HG03342 (cell line): ENCODE measurements at regions not wholly inside any gene's neighbourhood (a gene's known extent, or its start where the extent isn't known, plus 50 kb on each side); places are given as distances from the start of the nearest gene placed in this dataset.
"Not testable (repeated sequence)": the region's sequence is repeated elsewhere in the genome, so short reads cannot be mapped to it uniquely, and the experiment has no call there.

Experiments
- ATAC-seq: cut with Tn5 transposase; IDR thresholded peaks from one replicate; pipeline ENCODE4 v1.9.1; 2021; ENCODE audit warnings: mild to moderate bottlenecking, moderate library complexity; ENCODE audit not compliant: unreplicated experiment

- ATAC-seq, result no peak
Measured at GRCh38 chr2:52345676-52346075, 1313.7 kb upstream of the NRXN1 start.

GRCh38 chr2:52345082-52345481, 1313.2 kb upstream of the NRXN1 start:
- no peak for ATAC-seq

GRCh38 chr2:52343706-52344266, 1311.9 kb upstream of the NRXN1 start:
- no peak for ATAC-seq

- ATAC-seq, result no peak
Measured at GRCh38 chr2:52343010-52343409, 1311.1 kb upstream of the NRXN1 start.

- ATAC-seq, result no peak
Measured at GRCh38 chr2:52342458-52342857, 1310.5 kb upstream of the NRXN1 start.

GRCh38 chr2:52341732-52342131, 1309.8 kb upstream of the NRXN1 start:
- no peak for ATAC-seq

- no peak for ATAC-seq
Measured at GRCh38 chr2:52340171-52340570, 1308.2 kb upstream of the NRXN1 start.

- ATAC-seq, result not testable (repeated sequence)
Measured at GRCh38 chr2:52337786-52338185, 1305.9 kb upstream of the NRXN1 start.

- ATAC-seq, result no peak
Measured at GRCh38 chr2:52336951-52337350, 1305.0 kb upstream of the NRXN1 start.

- no peak for ATAC-seq
Measured at GRCh38 chr2:52335727-52336126, 1303.8 kb upstream of the NRXN1 start.

- ATAC-seq, result no peak
Measured at GRCh38 chr2:52334185-52334584, 1302.3 kb upstream of the NRXN1 start.

GRCh38 chr2:52327641-52328040, 1295.7 kb upstream of the NRXN1 start:
- ATAC-seq, result no peak

- ATAC-seq, result no peak
Measured at GRCh38 chr2:52314231-52314630, 1282.3 kb upstream of the NRXN1 start.

GRCh38 chr2:52312486-52312885, 1280.6 kb upstream of the NRXN1 start:
- ATAC-seq, result no peak

GRCh38 chr2:52311862-52312261, 1279.9 kb upstream of the NRXN1 start:
- ATAC-seq, result no peak

- no peak for ATAC-seq
Measured at GRCh38 chr2:52308156-52308555, 1276.2 kb upstream of the NRXN1 start.

- no peak for ATAC-seq
Measured at GRCh38 chr2:52294628-52295027, 1262.7 kb upstream of the NRXN1 start.

GRCh38 chr2:52292801-52293200, 1260.9 kb upstream of the NRXN1 start:
- ATAC-seq, result no peak

- ATAC-seq, result no peak
Measured at GRCh38 chr2:52289741-52290140, 1257.8 kb upstream of the NRXN1 start.

GRCh38 chr2:52288596-52288995, 1256.7 kb upstream of the NRXN1 start:
- no peak for ATAC-seq

- no peak for ATAC-seq
Measured at GRCh38 chr2:52269696-52270485, 1238.0 kb upstream of the NRXN1 start.

- ATAC-seq, result no peak
Measured at GRCh38 chr2:52264911-52265310, 1233.0 kb upstream of the NRXN1 start.

GRCh38 chr2:52264488-52264887, 1232.6 kb upstream of the NRXN1 start:
- no peak for ATAC-seq
